B cell (primary cell): ENCODE measurements at regions not wholly inside any gene's neighbourhood (a gene's known extent, or its start where the extent isn't known, plus 50 kb on each side); places are given as distances from the start of the nearest gene placed in this dataset.

Source experiments
- ATAC-seq: fragments of 200-7000 bp; cut with Tn5 transposase; one replicate; pipeline ENCODE4 v1.10.0; 2021; ENCODE audit warnings: low read depth, mild to moderate bottlenecking, moderate number of reproducible peaks, moderate library complexity
- CTCF ChIA-PET: fragments of 350-600 bp; sonication (Branson Sonifier 250); formaldehyde crosslinking; loops from one replicate; lab custom pipeline; 2021; ENCODE audit warnings: antibody characterized with exemption, inconsistent platforms; lab: Charles Lee
- POLR2A ChIA-PET: fragments of 350-600 bp; sonication (Branson Sonifier 250); formaldehyde crosslinking; loops from one replicate; lab custom pipeline; 2021; ENCODE audit warnings: antibody characterized with exemption; lab: Charles Lee
- DNase-seq: peaks from one replicate; pipeline ENCODE4 v3.0.0; 2013
- H2AFZ ChIP-seq: 2 replicates; pipeline ENCODE4 v1.6.1; 2012; ENCODE audit warnings: mild to moderate bottlenecking, low read depth, low read length; ENCODE audit not compliant: insufficient read depth, poor library complexity, severe bottlenecking
- H3K27ac ChIP-seq, 2 donors: 1 replicate in 1 of 2; 2 replicates in 1 of 2; pipeline ENCODE4 v1.5.1; 2012 to 2013; ENCODE audit warnings: low read length in 2 of 2, mild to moderate bottlenecking in 2 of 2, moderate library complexity in 1 of 2
- H3K27me3 ChIP-seq, 4 experiments: fragments of 200-600 bp in 1 of 4; sonication (generic) in 1 of 4; replicated peaks in 1 of 4; 1 replicate in 2 of 4; 2 replicates in 2 of 4; pipeline versions ENCODE4 v1.6.1 to v1.7.0; 2013 to 2016; ENCODE audit warnings: low read length in 3 of 4, mild to moderate bottlenecking in 2 of 4, mixed read lengths in 1 of 4, moderate library complexity in 1 of 4; ENCODE audit not compliant: insufficient read depth in 4 of 4, control insufficient read depth in 3 of 4; ENCODE audit errors: control extremely low read depth in 1 of 4
- H3K36me3 ChIP-seq, 2 experiments: replicated peaks in 1 of 2; 1 replicate in 1 of 2; 2 replicates in 1 of 2; pipeline versions ENCODE4 v1.6.1 to v1.7.1; 2013; ENCODE audit warnings: low read length in 1 of 2; ENCODE audit not compliant: insufficient read depth in 2 of 2, control insufficient read depth in 1 of 2; ENCODE audit errors: control extremely low read depth in 1 of 2, extremely low read depth in 1 of 2
- H3K4me1 ChIP-seq, 2 donors: fragments of 200-600 bp in 1 of 2; sonication (generic) in 1 of 2; 1 replicate in 1 of 2; 2 replicates in 1 of 2; pipeline versions ENCODE4 v1.5.1 to v1.6.1; 2013 to 2017; ENCODE audit warnings: low read length in 2 of 2; ENCODE audit not compliant: control insufficient read depth in 2 of 2, insufficient read depth in 2 of 2
- H3K4me2 ChIP-seq: replicated peaks from 2 replicates; pipeline ENCODE3; 2012; ENCODE audit warnings: mild to moderate bottlenecking, low read depth, low read length; ENCODE audit not compliant: poor library complexity, severe bottlenecking
- H3K4me3 ChIP-seq, 5 experiments: fragments of 200-600 bp in 1 of 5; sonication (generic) in 1 of 5; 1 replicate in 3 of 5; 2 replicates in 2 of 5; pipeline versions ENCODE4 v1.5.1 to v1.7.0; 2011 to 2016; ENCODE audit warnings: low read length in 4 of 5, mild to moderate bottlenecking in 4 of 5, low read depth in 2 of 5, control low read depth in 1 of 5, moderate library complexity in 1 of 5; ENCODE audit not compliant: insufficient read depth in 1 of 5; ENCODE audit errors: control extremely low read depth in 1 of 5, extremely low read depth in 1 of 5
- H3K79me2 ChIP-seq: fragments of 200-600 bp; sonication (generic); one replicate; pipeline ENCODE4 v1.6.0; 2016; ENCODE audit warnings: low read length; ENCODE audit not compliant: control insufficient read depth, insufficient read depth
- H3K9ac ChIP-seq: fragments of 200-600 bp; sonication (generic); 2 replicates; pipeline ENCODE4 v1.6.1; 2017; ENCODE audit warnings: mild to moderate bottlenecking, low read length, moderate library complexity
- H3K9me3 ChIP-seq, 3 donors: one replicate each; pipeline versions ENCODE4 v1.6.1 to v1.7.1; 2013; ENCODE audit warnings: low read length in 2 of 3; ENCODE audit not compliant: control insufficient read depth in 2 of 3, insufficient read depth in 1 of 3; ENCODE audit errors: control extremely low read depth in 1 of 3
- H4K20me1 ChIP-seq: 2 replicates; pipeline ENCODE4 v1.6.0; 2012; ENCODE audit warnings: mild to moderate bottlenecking, low read length; ENCODE audit not compliant: insufficient read depth, control insufficient read depth, poor library complexity, severe bottlenecking
- H3K27ac Mint-ChIP-seq: one replicate; pipeline ENCODE4 v1.8.0; 2021; ENCODE audit warnings: mixed read lengths
- H3K27me3 Mint-ChIP-seq: one replicate; pipeline ENCODE4 v1.8.0; 2021; ENCODE audit warnings: mixed read lengths
- H3K4me1 Mint-ChIP-seq: one replicate; pipeline ENCODE4 v1.8.0; 2021; ENCODE audit warnings: mixed read lengths
- H3K4me3 Mint-ChIP-seq: one replicate; pipeline ENCODE4 v1.8.0; 2021; ENCODE audit warnings: mixed read lengths
- H3K9me3 Mint-ChIP-seq: one replicate; pipeline ENCODE4 v1.8.0; 2022; ENCODE audit warnings: mixed read lengths; ENCODE audit not compliant: insufficient read depth
- CTCF ChIP-seq: fragments of 200-600 bp; IDR thresholded peaks from one replicate; pipeline ENCODE4 v1.8.0; 2022; ENCODE audit warnings: antibody characterized with exemption, mild to moderate bottlenecking
- EZH2 ChIP-seq: IDR thresholded peaks from 2 replicates; pipeline ENCODE4 v1.6.1; 2012; ENCODE audit warnings: borderline replicate concordance, low read depth, mild to moderate bottlenecking, moderate library complexity, low read length; ENCODE audit not compliant: insufficient read depth, poor library complexity, severe bottlenecking
- WGBS: methylation state at CpG from one replicate; pipeline ENCODE4 v1.1.5; 2013; ENCODE audit warnings: missing lambda C conversion rate; ENCODE audit not compliant: insufficient coverage; 5-methylcytosine and 5-hydroxymethylcytosine counted together
- intact Hi-C: fragments of 100-400 bp; cut with micrococcal nuclease; formaldehyde crosslinking; loops from one replicate; pipeline ENCODE4 v1.10.0; 2022

GRCh38 chr3:117932441-117932840 is 1102.2 kb downstream of the IGSF11 start:
- Histone ChIP-seq H4K20me1 (no peaks in the 10 kb centered on the region), H3K9me3 (no peaks in the 10 kb centered on the region), H3K4me1 (no peaks in the 10 kb centered on the region), H3K9ac (no peak overlapping the region), H3K36me3 (no peaks in the 10 kb centered on the region), H2AFZ (no peak overlapping the region), H3K4me2 (no peak overlapping the region), H3K27ac (no peak overlapping the region), H3K27me3 (no peaks in the 10 kb centered on the region), H3K4me3 (no peak overlapping the region), H3K79me2 (no peaks in the 10 kb centered on the region)
- no peak overlapping the region for H3K4me3 Mint-ChIP-seq
- H3K4me1 Mint-ChIP-seq, result no peaks in the 10 kb centered on the region
- CTCF ChIA-PET, result no interaction called here
- H3K9me3 Mint-ChIP-seq, result no peaks in the 10 kb centered on the region
- H3K27ac Mint-ChIP-seq, result no peak overlapping the region
- no peaks in the 10 kb centered on the region for H3K27me3 Mint-ChIP-seq
- intact Hi-C loops, result no loop called here
- DNase-seq (no peak), ATAC-seq (no peak)
- no peak for TF ChIP-seq EZH2
- TF ChIP-seq CTCF, result no peak
- POLR2A ChIA-PET, result no interaction called here

GRCh38 chr3:117936159-117936558 is 1098.5 kb downstream of the IGSF11 start:
- no peak overlapping the region for H3K9ac ChIP-seq
- CTCF ChIA-PET, result no interaction called here
- H3K9me3 Mint-ChIP-seq, result no peaks in the 10 kb centered on the region
- no peak for TF ChIP-seq CTCF
- no peaks in the 10 kb centered on the region for H3K4me1 ChIP-seq
- ATAC-seq, result no peak
- no peak overlapping the region for H3K4me3 Mint-ChIP-seq
- H3K27me3 ChIP-seq, result no peaks in the 10 kb centered on the region
- no peak overlapping the region for H3K4me3 ChIP-seq
- no peak overlapping the region for H3K27ac Mint-ChIP-seq
- H3K27ac ChIP-seq, result no peak overlapping the region
- 100% methylated on average over 2 of the region's 4 CpGs for whole genome bisulfite sequencing
- no peaks in the 10 kb centered on the region for H4K20me1 ChIP-seq
- H3K27me3 Mint-ChIP-seq, result no peaks in the 10 kb centered on the region
- H3K4me1 Mint-ChIP-seq, result no peaks in the 10 kb centered on the region
- intact Hi-C loops, result no loop called here
- no peaks in the 10 kb centered on the region for H3K36me3 ChIP-seq
- H3K4me2 ChIP-seq, result no peak overlapping the region
- no peaks in the 10 kb centered on the region for H3K9me3 ChIP-seq
- POLR2A ChIA-PET, result no interaction called here
- no peak for DNase-seq
- H2AFZ ChIP-seq, result no peak overlapping the region
- no peaks in the 10 kb centered on the region for H3K79me2 ChIP-seq
